ENCODE measurements at regions not wholly inside any gene's neighbourhood (a gene's known extent, or its start where the extent isn't known, plus 50 kb on each side); places are given as distances from the start of the nearest gene placed in this dataset.

DNA sequence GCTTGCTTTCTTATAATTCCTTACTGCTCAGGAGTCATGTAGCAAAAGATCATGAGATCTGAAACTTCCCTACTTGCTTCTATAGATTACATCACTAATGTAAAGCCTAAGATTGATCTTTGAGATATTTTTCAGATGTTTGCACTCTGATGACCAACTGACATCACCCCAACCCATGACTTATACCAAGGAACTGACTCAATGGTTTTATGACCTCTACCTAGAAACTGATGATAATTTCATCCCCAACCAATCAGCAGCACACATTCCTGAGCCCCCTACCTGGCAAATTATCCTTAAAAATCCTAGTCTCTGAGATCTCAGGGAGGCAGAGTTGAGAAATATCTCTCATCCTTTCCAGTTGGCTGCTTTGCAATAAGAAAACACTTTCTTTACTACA lies 122.3 kb upstream of the CAMK1G start:
- Histone ChIP-seq H3K4me3 (no peak overlapping the region), H3K27me3 (replicated peaks; ENCODE audit: insufficient read depth) (no peaks in the 10 kb centered on the region; the same call in 1 of the 2 replicates), H3K9me3 (ENCODE audit: low read depth) (no peaks in the 10 kb centered on the region), H3K36me3 (ENCODE audit: low read depth) (no peaks in the 10 kb centered on the region), H3K27ac (no peak overlapping the region), H3K9ac (no peak overlapping the region), H3K4me2 (ENCODE audit: unreplicated experiment) (no peak overlapping the region), H3K4me1 (ENCODE audit: insufficient read depth) (no peaks in the 10 kb centered on the region), H2AFZ (no peak overlapping the region), H3K9me2 (ENCODE audit: insufficient read depth) (no peaks in the 10 kb centered on the region), H4K20me1 (ENCODE audit: insufficient read depth) (no peaks in the 10 kb centered on the region), H3K79me2 (ENCODE audit: insufficient read depth) (no peaks in the 10 kb centered on the region), H3F3A (ENCODE audit: insufficient read depth) (no peaks in the 10 kb centered on the region)
- in situ Hi-C loops (cut with MboI): no loop called here
- DNase-seq: no peak
- TF ChIP-seq EZH2 (IDR thresholded peaks at IDR 0.05; ENCODE audit: insufficient read depth, poor library complexity, severe bottlenecking) (no peak), EZH2phosphoT487 (IDR thresholded peaks at IDR 0.05; ENCODE audit: insufficient read depth, low read depth) (no peak)

DNA sequence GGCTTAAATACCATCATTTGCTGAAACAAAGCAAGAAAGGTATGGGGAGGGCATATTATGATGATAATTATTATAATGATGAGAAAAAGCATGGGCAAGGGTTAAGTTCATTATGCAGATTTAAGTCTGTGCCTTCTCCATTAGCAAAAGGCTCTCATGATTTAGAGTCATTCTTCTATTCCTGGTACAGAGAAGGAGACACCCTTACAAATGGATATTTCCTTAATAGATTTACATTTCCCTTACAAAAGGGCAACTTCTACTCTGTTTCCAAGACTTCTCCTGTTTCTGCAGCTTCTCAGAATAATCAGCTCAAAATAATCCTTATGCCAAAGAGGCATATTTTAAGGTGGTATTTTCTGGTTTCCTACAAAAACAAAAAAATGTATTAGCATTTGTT lies 121.1 kb upstream of the CAMK1G start:
- Histone ChIP-seq H3K79me2 (ENCODE audit: insufficient read depth) (no peaks in the 10 kb centered on the region), H3K27me3 (replicated peaks; ENCODE audit: insufficient read depth) (no peaks in the 10 kb centered on the region; the same call in 1 of the 2 replicates), H3K4me1 (ENCODE audit: insufficient read depth) (no peaks in the 10 kb centered on the region), H2AFZ (no peak overlapping the region), H3K9me3 (ENCODE audit: low read depth) (no peaks in the 10 kb centered on the region), H3F3A (ENCODE audit: insufficient read depth) (no peaks in the 10 kb centered on the region), H3K36me3 (ENCODE audit: low read depth) (no peaks in the 10 kb centered on the region), H3K4me2 (ENCODE audit: unreplicated experiment) (no peak overlapping the region), H3K9me2 (ENCODE audit: insufficient read depth) (no peaks in the 10 kb centered on the region), H3K27ac (no peak overlapping the region), H4K20me1 (ENCODE audit: insufficient read depth) (no peaks in the 10 kb centered on the region), H3K9ac (no peak overlapping the region), H3K4me3 (no peak overlapping the region)
- TF ChIP-seq EZH2phosphoT487 (IDR thresholded peaks at IDR 0.05; ENCODE audit: insufficient read depth, low read depth) (no peak), EZH2 (IDR thresholded peaks at IDR 0.05; ENCODE audit: insufficient read depth, poor library complexity, severe bottlenecking) (no peak)
- in situ Hi-C loops (cut with MboI): no loop called here
- no peak for DNase-seq

DNA sequence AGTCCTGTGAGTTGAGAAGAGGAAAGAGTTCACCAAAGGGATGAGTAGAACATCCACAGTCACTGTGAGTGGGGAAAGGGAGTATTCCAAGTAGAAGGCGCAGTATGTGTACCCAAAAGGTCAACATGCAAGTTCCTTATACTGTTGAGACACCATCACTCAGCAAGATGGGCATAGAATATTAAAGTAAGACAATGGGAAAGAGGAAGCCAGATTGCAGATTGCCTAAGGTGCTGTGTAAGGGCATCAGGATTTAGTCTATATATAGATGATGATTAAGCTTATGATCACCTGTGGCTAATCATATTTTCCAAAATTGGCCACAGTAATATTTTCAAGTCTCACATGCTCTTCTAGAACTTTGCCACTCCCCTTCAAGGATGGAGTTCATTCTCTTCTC lies 120.1 kb upstream of the CAMK1G start:
- Histone ChIP-seq H4K20me1 (ENCODE audit: insufficient read depth) (no peaks in the 10 kb centered on the region), H3K36me3 (ENCODE audit: low read depth) (no peaks in the 10 kb centered on the region), H3K4me3 (no peak overlapping the region), H3K4me1 (ENCODE audit: insufficient read depth) (no peaks in the 10 kb centered on the region), H3K9me2 (ENCODE audit: insufficient read depth) (no peaks in the 10 kb centered on the region), H3K9me3 (ENCODE audit: low read depth) (no peaks in the 10 kb centered on the region), H2AFZ (no peak overlapping the region), H3K27ac (no peak overlapping the region), H3K27me3 (replicated peaks; ENCODE audit: insufficient read depth) (no peaks in the 10 kb centered on the region; the same call in 1 of the 2 replicates), H3K79me2 (ENCODE audit: insufficient read depth) (no peaks in the 10 kb centered on the region), H3K4me2 (ENCODE audit: unreplicated experiment) (no peak overlapping the region), H3F3A (ENCODE audit: insufficient read depth) (no peaks in the 10 kb centered on the region), H3K9ac (no peak overlapping the region)
- 72 to 89% methylated on average over 1 of the region's 1 CpG for WGBS, 2 experiments (ENCODE audit: low coverage in 1 of 2, low lambda C conversion rate in 2 of 2, missing lambda C conversion rate in 2 of 2)
- TF ChIP-seq EZH2phosphoT487 (IDR thresholded peaks at IDR 0.05; ENCODE audit: insufficient read depth, low read depth) (no peak), EZH2 (IDR thresholded peaks at IDR 0.05; ENCODE audit: insufficient read depth, poor library complexity, severe bottlenecking) (no peak)
- in situ Hi-C loops (cut with MboI): no loop called here
- no peak for DNase-seq

- TF ChIP-seq EZH2 (IDR thresholded peaks at IDR 0.05; ENCODE audit: insufficient read depth, poor library complexity, severe bottlenecking): no peak
- TF ChIP-seq EZH2phosphoT487 (IDR thresholded peaks at IDR 0.05; ENCODE audit: insufficient read depth, low read depth): no peak
- Histone ChIP-seq H3K36me3 (ENCODE audit: low read depth) (no peaks in the 10 kb centered on the region), H3K4me2 (ENCODE audit: unreplicated experiment) (no peak overlapping the region), H3K79me2 (ENCODE audit: insufficient read depth) (no peaks in the 10 kb centered on the region), H3K9me2 (ENCODE audit: insufficient read depth) (no peaks in the 10 kb centered on the region), H3K4me1 (ENCODE audit: insufficient read depth) (no peaks in the 10 kb centered on the region), H4K20me1 (ENCODE audit: insufficient read depth) (no peaks in the 10 kb centered on the region), H2AFZ (no peak overlapping the region), H3K27me3 (replicated peaks; ENCODE audit: insufficient read depth) (no peaks in the 10 kb centered on the region), H3F3A (ENCODE audit: insufficient read depth) (no peaks in the 10 kb centered on the region), H3K9ac (no peak overlapping the region), H3K9me3 (ENCODE audit: low read depth) (no peaks in the 10 kb centered on the region), H3K4me3 (no peak overlapping the region), H3K27ac (no peak overlapping the region)
- DNase-seq: no peak
- in situ Hi-C loops (cut with MboI): no loop called here
These were observed 110.5 kb upstream of the CAMK1G start for GRCh38 chr1:209473025-209473424.

DNA sequence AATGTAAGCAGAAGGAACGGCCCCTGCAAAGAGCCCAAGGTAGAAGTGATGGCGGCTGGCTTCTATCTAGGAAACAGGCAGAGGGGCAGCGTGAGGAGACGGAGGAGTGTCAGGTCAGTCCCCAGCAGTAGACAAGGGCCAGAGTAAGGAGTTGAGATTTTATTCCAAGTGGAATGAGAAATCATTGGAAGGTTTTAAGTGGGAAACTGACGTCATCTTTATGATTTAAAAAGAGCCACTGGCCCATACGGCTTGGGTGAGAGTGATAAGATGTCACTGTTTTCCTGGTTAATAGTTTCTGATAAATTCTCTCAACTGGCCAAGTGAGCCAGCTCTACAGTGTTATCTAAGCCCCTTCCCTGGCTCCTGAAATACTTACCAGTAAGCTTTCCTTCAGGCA lies 103.2 kb upstream of the CAMK1G start:
- Histone ChIP-seq H3K4me1 (ENCODE audit: insufficient read depth) (no peaks in the 10 kb centered on the region), H3K9me2 (ENCODE audit: insufficient read depth) (no peaks in the 10 kb centered on the region), H3K9ac (no peak overlapping the region), H4K20me1 (ENCODE audit: insufficient read depth) (no peaks in the 10 kb centered on the region), H3F3A (ENCODE audit: insufficient read depth) (no peaks in the 10 kb centered on the region), H3K27ac (no peak overlapping the region), H3K79me2 (ENCODE audit: insufficient read depth) (no peaks in the 10 kb centered on the region), H3K4me3 (no peak overlapping the region), H3K36me3 (ENCODE audit: low read depth) (no peaks in the 10 kb centered on the region), H2AFZ (no peak overlapping the region), H3K4me2 (ENCODE audit: unreplicated experiment) (no peak overlapping the region), H3K27me3 (replicated peaks; ENCODE audit: insufficient read depth) (no peaks in the 10 kb centered on the region), H3K9me3 (ENCODE audit: low read depth) (no peaks in the 10 kb centered on the region)
- DNase-seq: no peak
- WGBS, 2 experiments (ENCODE audit: low coverage in 1 of 2, low lambda C conversion rate in 2 of 2, missing lambda C conversion rate in 2 of 2): 74 to 79% methylated on average over 6 of the region's 6 CpGs
- TF ChIP-seq EZH2phosphoT487 (IDR thresholded peaks at IDR 0.05; ENCODE audit: insufficient read depth, low read depth): no peak
- no peak for TF ChIP-seq EZH2 (IDR thresholded peaks at IDR 0.05; ENCODE audit: insufficient read depth, poor library complexity, severe bottlenecking)
- in situ Hi-C loops (cut with MboI): no loop called here
